A549 (cell line): ENCODE measurements at regions not wholly inside any gene's neighbourhood (a gene's known extent, or its start where the extent isn't known, plus 50 kb on each side); places are given as distances from the start of the nearest gene placed in this dataset.

ENCODE experiments used
- CBX2 ChIP-seq: fragments of 200-600 bp; sonication (generic); IDR thresholded peaks from 2 replicates; pipeline ENCODE4 v1.6.1; 2016; ENCODE audit warnings: low read depth, mild to moderate bottlenecking, borderline replicate concordance
- CEBPB ChIP-seq, 2 experiments: fragments of >200 bp in 1 of 2; sonication (Bioruptor Twin) in 1 of 2; formaldehyde crosslinking in 1 of 2; IDR thresholded peaks; 2 replicates each; pipeline ENCODE4 v1.6.1; 2012 to 2016
- CTCF ChIP-seq: fragments of >200 bp; sonication (Bioruptor Twin); formaldehyde crosslinking; IDR thresholded peaks from 3 replicates; pipeline ENCODE4 v1.5.1; 2016
- EP300 ChIP-seq, 2 experiments: fragments of >200 bp; sonication (Bioruptor Twin); formaldehyde crosslinking; IDR thresholded peaks; 2 replicates in 1 of 2; 3 replicates in 1 of 2; pipeline ENCODE4 v1.6.1; 2016 to 2017
- JUN ChIP-seq, 2 experiments: fragments of >200 bp; sonication (Bioruptor Twin); formaldehyde crosslinking; IDR thresholded peaks; 2 replicates in 1 of 2; 3 replicates in 1 of 2; pipeline ENCODE4 v1.6.1; 2016 to 2017
- MYC ChIP-seq: IDR thresholded peaks from 2 replicates; pipeline ENCODE4 v1.6.1; 2012; ENCODE audit warnings: mild to moderate bottlenecking, inconsistent platforms, low read length, improper control_type of control experiment, borderline replicate concordance
- RFX5 ChIP-seq: fragments of 450-650 bp; IDR thresholded peaks from 2 replicates; pipeline ENCODE4 v1.7.1; 2014; ENCODE audit warnings: antibody characterized with exemption, mild to moderate bottlenecking, moderate library complexity
- SMC3 ChIP-seq: fragments of >200 bp; sonication (Bioruptor Twin); formaldehyde crosslinking; IDR thresholded peaks from 3 replicates; pipeline ENCODE4 v1.6.1; 2018; ENCODE audit warnings: inconsistent platforms
- TP53 ChIP-seq: fragments of 250-450 bp; sonication (Bioruptor Pico); IDR thresholded peaks from 2 replicates; pipeline ENCODE4 v1.5.0; 2021; ENCODE audit warnings: mild to moderate bottlenecking, moderate library complexity
- USF2 ChIP-seq: fragments of 450-650 bp; IDR thresholded peaks from 2 replicates; pipeline ENCODE4 v1.6.1; 2014; ENCODE audit warnings: antibody characterized with exemption

GRCh38 chr4:92186239-92186638, 117.5 kb upstream of the GRID2 start:
- no peak for TF ChIP-seq JUN (IDR thresholded peaks at IDR 0.05)
- TF ChIP-seq CTCF: no peak
- TF ChIP-seq CBX2: no peak
- TF ChIP-seq TP53: no peak
- no peak for TF ChIP-seq SMC3
- no peak for TF ChIP-seq CEBPB (IDR thresholded peaks at IDR 0.05)
- TF ChIP-seq RFX5: no peak
- no peak for TF ChIP-seq USF2
- TF ChIP-seq MYC: no peak
- no peak for TF ChIP-seq EP300 (IDR thresholded peaks at IDR 0.05)
